Esophagus muscularis mucosa (tissue), 3 donors: ENCODE measurements at regions not wholly inside any gene's neighbourhood (a gene's known extent, or its start where the extent isn't known, plus 50 kb on each side); places are given as distances from the start of the nearest gene placed in this dataset.

Experiments
- POLR2A ChIP-seq: fragments of 450-650 bp; IDR thresholded peaks from one replicate; pipeline ENCODE4 v1.6.1; 2017; ENCODE audit warnings: antibody characterized with exemption, moderate library complexity, mild to moderate bottlenecking, low read depth
- TF ChIP-seq, protein P1 (sequence below), 3 experiments: fragments of 200-600 bp in 2 of 3; fragments of 450-650 bp in 1 of 3; sonication (generic) in 2 of 3; IDR thresholded peaks; one replicate each; pipeline ENCODE4 v1.5.1; 2017 to 2019; ENCODE audit warnings: antibody characterized with exemption in 3 of 3, mild to moderate bottlenecking in 2 of 3, moderate library complexity in 1 of 3

GRCh38 chr5:74289238-74289637 is 351.3 kb downstream of the ENC1 start:
- no peak for TF ChIP-seq POLR2A
- TF ChIP-seq, protein P1, sequence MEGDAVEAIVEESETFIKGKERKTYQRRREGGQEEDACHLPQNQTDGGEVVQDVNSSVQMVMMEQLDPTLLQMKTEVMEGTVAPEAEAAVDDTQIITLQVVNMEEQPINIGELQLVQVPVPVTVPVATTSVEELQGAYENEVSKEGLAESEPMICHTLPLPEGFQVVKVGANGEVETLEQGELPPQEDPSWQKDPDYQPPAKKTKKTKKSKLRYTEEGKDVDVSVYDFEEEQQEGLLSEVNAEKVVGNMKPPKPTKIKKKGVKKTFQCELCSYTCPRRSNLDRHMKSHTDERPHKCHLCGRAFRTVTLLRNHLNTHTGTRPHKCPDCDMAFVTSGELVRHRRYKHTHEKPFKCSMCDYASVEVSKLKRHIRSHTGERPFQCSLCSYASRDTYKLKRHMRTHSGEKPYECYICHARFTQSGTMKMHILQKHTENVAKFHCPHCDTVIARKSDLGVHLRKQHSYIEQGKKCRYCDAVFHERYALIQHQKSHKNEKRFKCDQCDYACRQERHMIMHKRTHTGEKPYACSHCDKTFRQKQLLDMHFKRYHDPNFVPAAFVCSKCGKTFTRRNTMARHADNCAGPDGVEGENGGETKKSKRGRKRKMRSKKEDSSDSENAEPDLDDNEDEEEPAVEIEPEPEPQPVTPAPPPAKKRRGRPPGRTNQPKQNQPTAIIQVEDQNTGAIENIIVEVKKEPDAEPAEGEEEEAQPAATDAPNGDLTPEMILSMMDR (IDR thresholded peaks at IDR 0.05): no peak
